ENCODE measurements at regions not wholly inside any gene's neighbourhood (a gene's known extent, or its start where the extent isn't known, plus 50 kb on each side); places are given as distances from the start of the nearest gene placed in this dataset.
"Not testable (repeated sequence)": the region's sequence is repeated elsewhere in the genome, so short reads cannot be mapped to it uniquely, and the experiment has no call there.

DNA sequence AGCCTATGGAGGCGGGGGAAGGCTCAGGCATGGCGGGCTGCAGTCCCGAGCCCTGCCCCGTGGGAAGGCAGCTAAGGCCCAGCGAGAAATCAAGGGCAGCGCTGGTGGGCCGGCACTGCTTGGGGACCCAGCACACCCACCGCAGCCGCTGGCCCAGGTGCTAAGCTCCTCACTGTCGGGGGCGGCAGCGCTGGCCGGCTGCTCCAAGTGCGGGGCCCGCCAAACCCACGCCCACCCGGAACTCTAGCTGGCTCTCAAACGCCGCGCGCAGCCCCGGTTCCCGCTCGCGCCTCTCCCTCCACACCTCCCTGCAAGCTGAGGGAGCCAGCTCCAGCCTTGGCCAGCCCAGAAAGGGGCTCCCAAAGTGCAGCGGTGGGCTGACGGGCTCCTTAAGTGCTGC is 174.0 kb downstream of the LY86 start:
- not testable (repeated sequence) for TF ChIP-seq POLR2AphosphoS5, CTCF, POLR2A (IDR thresholded peaks at IDR 0.05)

Data from stomach (tissue), 4 donors.